SU-DHL-6 (cell line): ENCODE measurements at regions not wholly inside any gene's neighbourhood (a gene's known extent, or its start where the extent isn't known, plus 50 kb on each side); places are given as distances from the start of the nearest gene placed in this dataset.

ENCODE experiments used
- H2AFZ ChIP-seq: fragments of 200-600 bp; sonication (generic); 2 replicates; pipeline ENCODE4 v1.6.1; 2014; ENCODE audit warnings: low read depth, mild to moderate bottlenecking, moderate library complexity, mixed read lengths, antibody characterized with exemption, low read length; ENCODE audit not compliant: severe bottlenecking
- H3F3A ChIP-seq: fragments of 200-600 bp; shearing (Covaris generic); 2 replicates; pipeline ENCODE4 v1.6.0; 2016; ENCODE audit warnings: antibody characterized with exemption, mild to moderate bottlenecking; ENCODE audit not compliant: insufficient read depth
- H3K27ac ChIP-seq: fragments of 200-600 bp; sonication (generic); 2 replicates; pipeline ENCODE4 v1.5.1; 2016; ENCODE audit warnings: low read depth, mild to moderate bottlenecking, low read length, moderate library complexity, mixed read lengths
- H3K27me3 ChIP-seq: fragments of 200-600 bp; sonication (generic), shearing (Covaris generic); 2 replicates; pipeline ENCODE4 v1.6.0; 2014; ENCODE audit warnings: mild to moderate bottlenecking, low read length
- H3K36me3 ChIP-seq: fragments of 200-600 bp; sonication (generic); 2 replicates; pipeline ENCODE4 v1.6.1; 2014; ENCODE audit warnings: mild to moderate bottlenecking, low read length, mixed read lengths
- H3K4me2 ChIP-seq: fragments of 300-600, 200-600 bp; shearing (Covaris generic), sonication (generic); 2 replicates; pipeline ENCODE4 v1.6.0; 2014; ENCODE audit warnings: low read length, low read depth, mild to moderate bottlenecking; ENCODE audit not compliant: poor library complexity, severe bottlenecking
- H3K4me3 ChIP-seq: fragments of 200-600 bp; sonication (generic); 2 replicates; pipeline ENCODE4 v1.5.1; 2014; ENCODE audit warnings: antibody characterized with exemption, low read length, mild to moderate bottlenecking, mixed read lengths; ENCODE audit not compliant: insufficient read depth, poor library complexity, severe bottlenecking
- H3K79me2 ChIP-seq: fragments of 200-600 bp; sonication (generic); 2 replicates; pipeline ENCODE4 v1.6.1; 2014; ENCODE audit warnings: mild to moderate bottlenecking, low read length, moderate library complexity; ENCODE audit not compliant: insufficient read depth
- H3K9ac ChIP-seq: fragments of 200-600 bp; sonication (generic); 2 replicates; pipeline ENCODE4 v1.7.0; 2014; ENCODE audit warnings: mild to moderate bottlenecking, low read length
- H3K9me2 ChIP-seq: fragments of 200-600 bp; sonication (generic); replicated peaks from 2 replicates; pipeline ENCODE4 v1.6.1; 2014; ENCODE audit warnings: low read length; ENCODE audit not compliant: insufficient read depth
- H3K9me3 ChIP-seq: fragments of 200-600 bp; sonication (generic); 2 replicates; pipeline ENCODE4 v1.6.1; 2014; ENCODE audit warnings: low read length, mixed read lengths; ENCODE audit not compliant: insufficient read depth
- H4K20me1 ChIP-seq: fragments of 200-600 bp; sonication (generic); 2 replicates; pipeline ENCODE4 v1.6.1; 2014; ENCODE audit warnings: low read depth, mild to moderate bottlenecking, antibody characterized with exemption, low read length, moderate library complexity, mixed read lengths
- EZH2phosphoT487 ChIP-seq: fragments of 200-600 bp; sonication (generic), shearing (Covaris generic); conservative IDR thresholded peaks from 2 replicates; pipeline ENCODE4 v1.6.1; 2018; ENCODE audit warnings: mild to moderate bottlenecking, antibody characterized with exemption, low read length, moderate library complexity, mixed read lengths
- TF ChIP-seq, protein P1 (sequence below): fragments of 200-600 bp; sonication (generic); IDR thresholded peaks from one replicate; pipeline ENCODE4 v1.5.1; 2017; ENCODE audit warnings: antibody characterized with exemption, mild to moderate bottlenecking, low read length, moderate library complexity; ENCODE audit not compliant: insufficient read depth, poor library complexity, severe bottlenecking

- Histone ChIP-seq H3K79me2 (no peaks in the 10 kb centered on the region), H3K9me2 (no peaks in the 10 kb centered on the region), H3K4me2 (no peak overlapping the region), H3F3A (no peaks in the 10 kb centered on the region), H4K20me1 (no peaks in the 10 kb centered on the region), H3K27me3 (no peaks in the 10 kb centered on the region), H2AFZ (no peak overlapping the region), H3K9me3 (no peaks in the 10 kb centered on the region), H3K4me3 (no peak overlapping the region), H3K9ac (no peak overlapping the region), H3K27ac (no peak overlapping the region), H3K36me3 (no peaks in the 10 kb centered on the region)
- no peak for TF ChIP-seq EZH2phosphoT487
- TF ChIP-seq, protein P1, sequence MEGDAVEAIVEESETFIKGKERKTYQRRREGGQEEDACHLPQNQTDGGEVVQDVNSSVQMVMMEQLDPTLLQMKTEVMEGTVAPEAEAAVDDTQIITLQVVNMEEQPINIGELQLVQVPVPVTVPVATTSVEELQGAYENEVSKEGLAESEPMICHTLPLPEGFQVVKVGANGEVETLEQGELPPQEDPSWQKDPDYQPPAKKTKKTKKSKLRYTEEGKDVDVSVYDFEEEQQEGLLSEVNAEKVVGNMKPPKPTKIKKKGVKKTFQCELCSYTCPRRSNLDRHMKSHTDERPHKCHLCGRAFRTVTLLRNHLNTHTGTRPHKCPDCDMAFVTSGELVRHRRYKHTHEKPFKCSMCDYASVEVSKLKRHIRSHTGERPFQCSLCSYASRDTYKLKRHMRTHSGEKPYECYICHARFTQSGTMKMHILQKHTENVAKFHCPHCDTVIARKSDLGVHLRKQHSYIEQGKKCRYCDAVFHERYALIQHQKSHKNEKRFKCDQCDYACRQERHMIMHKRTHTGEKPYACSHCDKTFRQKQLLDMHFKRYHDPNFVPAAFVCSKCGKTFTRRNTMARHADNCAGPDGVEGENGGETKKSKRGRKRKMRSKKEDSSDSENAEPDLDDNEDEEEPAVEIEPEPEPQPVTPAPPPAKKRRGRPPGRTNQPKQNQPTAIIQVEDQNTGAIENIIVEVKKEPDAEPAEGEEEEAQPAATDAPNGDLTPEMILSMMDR = no peak
Observed at GRCh38 chr18:34033968-34034367, 190.7 kb downstream of the NOL4 start.

DNA sequence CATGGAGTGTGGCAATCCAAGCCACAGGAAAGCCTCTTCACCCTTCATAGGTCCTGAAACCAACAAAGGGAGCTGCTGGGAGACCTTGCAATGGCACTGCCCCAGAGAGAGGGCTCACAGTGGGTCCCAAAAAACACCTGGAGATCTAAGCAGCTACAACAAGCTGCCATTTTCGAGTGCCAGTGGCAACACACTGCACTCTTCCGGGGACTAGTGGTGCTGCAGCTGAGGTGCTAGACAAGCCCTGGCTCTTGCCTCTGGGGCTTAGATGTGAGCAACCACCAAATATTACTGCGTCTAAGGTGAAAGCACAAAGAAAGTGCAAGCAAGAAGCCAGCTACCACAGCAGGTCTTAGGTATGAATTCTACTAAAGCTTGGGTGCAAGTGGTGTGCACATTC is 192.9 kb downstream of the NOL4 start:
- Histone ChIP-seq H3K36me3 (no peaks in the 10 kb centered on the region), H3K9me3 (no peaks in the 10 kb centered on the region), H3K27ac (no peak overlapping the region), H3K79me2 (no peaks in the 10 kb centered on the region), H4K20me1 (no peaks in the 10 kb centered on the region), H2AFZ (no peak overlapping the region), H3K9me2 (no peaks in the 10 kb centered on the region), H3K4me2 (no peak overlapping the region), H3F3A (no peaks in the 10 kb centered on the region), H3K4me3 (no peak overlapping the region), H3K9ac (no peak overlapping the region), H3K27me3 (no peaks in the 10 kb centered on the region)
- TF ChIP-seq EZH2phosphoT487 = no peak
- TF ChIP-seq, protein P1 = no peak

DNA sequence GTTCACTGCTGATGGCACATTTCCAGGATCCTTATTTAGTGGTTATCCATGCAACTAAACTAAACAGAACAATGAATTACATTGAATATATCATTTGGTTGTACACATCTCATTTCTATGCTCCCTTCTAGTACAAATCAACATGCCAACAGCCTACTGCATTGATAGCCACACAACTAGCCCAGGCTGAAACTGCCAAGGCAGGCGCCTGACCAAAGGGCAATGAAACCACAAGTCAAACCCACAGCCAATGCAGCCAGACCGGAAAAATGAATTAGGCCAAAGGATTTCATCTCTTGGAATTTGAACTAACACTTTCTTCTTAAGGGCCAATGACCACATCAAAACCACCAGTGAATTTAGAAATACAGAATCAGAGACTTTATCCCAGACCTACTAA is 196.4 kb downstream of the NOL4 start:
- no peaks in the 10 kb centered on the region for H4K20me1 ChIP-seq
- no peak for TF ChIP-seq EZH2phosphoT487
- TF ChIP-seq, protein P1 = no peak
- no peaks in the 10 kb centered on the region for H3F3A ChIP-seq
- no peak overlapping the region for H3K9ac ChIP-seq
- no peak overlapping the region for H3K4me3 ChIP-seq
- no peak overlapping the region for H2AFZ ChIP-seq
- no peaks in the 10 kb centered on the region for H3K36me3 ChIP-seq
- H3K4me2 ChIP-seq = no peak overlapping the region
- no peaks in the 10 kb centered on the region for H3K79me2 ChIP-seq
- no peak overlapping the region for H3K27ac ChIP-seq
- no peaks in the 10 kb centered on the region for H3K27me3 ChIP-seq
- H3K9me2 ChIP-seq = no peaks in the 10 kb centered on the region
- H3K9me3 ChIP-seq = no peaks in the 10 kb centered on the region
